Psoas muscle (tissue), 7 donors: ENCODE measurements at regions not wholly inside any gene's neighbourhood (a gene's known extent, or its start where the extent isn't known, plus 50 kb on each side); places are given as distances from the start of the nearest gene placed in this dataset.

ENCODE experiments used
- ATAC-seq, 4 donors: fragments of 200-7000 bp; cut with Tn5 transposase; one replicate each; pipeline ENCODE4 v1.9.1; 2020; ENCODE audit warnings: moderate library complexity in 3 of 4, mild to moderate bottlenecking in 2 of 4
- DNase-seq, 2 donors: peaks; one replicate each; pipeline ENCODE4 v3.0.0-alpha.2; 2020
- H3K27ac ChIP-seq: fragments of 200-600 bp; one replicate; pipeline ENCODE4 v1.8.0; 2022
- H3K27me3 ChIP-seq, 3 donors: fragments of 200-600 bp in 1 of 3; one replicate each; pipeline versions ENCODE4 v1.6.1 to v1.8.0; 2013 to 2022; ENCODE audit warnings: low read length in 2 of 3, mild to moderate bottlenecking in 2 of 3, moderate library complexity in 1 of 3; ENCODE audit not compliant: insufficient read depth in 3 of 3
- H3K36me3 ChIP-seq, 2 donors: fragments of 200-600 bp in 1 of 2; one replicate each; pipeline versions ENCODE4 v1.6.1 to v1.8.0; 2013 to 2022; ENCODE audit warnings: low read depth in 1 of 2, mild to moderate bottlenecking in 1 of 2, moderate library complexity in 1 of 2; ENCODE audit not compliant: insufficient read depth in 1 of 2
- H3K4me1 ChIP-seq: fragments of 200-600 bp; one replicate; pipeline ENCODE4 v1.8.0; 2022
- H3K4me3 ChIP-seq: fragments of 200-600 bp; one replicate; pipeline ENCODE4 v1.8.0; 2022; ENCODE audit warnings: mild to moderate bottlenecking
- H3K9me3 ChIP-seq: fragments of 200-600 bp; one replicate; pipeline ENCODE4 v1.8.0; 2022
- WGBS, 3 donors: extraction: QIAGEN DNeasy Blood & Tissue Kit; methylation state at CpG; one replicate each; pipeline versions ENCODE4 v1.1.6 to v1.1.7; 2013; 5-methylcytosine and 5-hydroxymethylcytosine counted together
- intact Hi-C, 2 donors: fragments of 100-400 bp; cut with DNase I; formaldehyde crosslinking; loops; one replicate each; pipeline versions ENCODE4 v1.11.0 to v1.14.2; 2022
- TF ChIP-seq, protein P1 (sequence below): fragments of 200-600 bp; IDR thresholded peaks from one replicate; pipeline ENCODE4 v1.8.0; 2022; ENCODE audit warnings: antibody characterized with exemption
- donor health status: healthy with polysubstance abuse.
- donor health status: DM: no; HTN: no; CAD: no; lungs with moderate emphysema.
- donor health status: Bipolar disorder and iron deficiency.
- donor health status: healthy.
- donor health status: DM: yes; HTN: yes; CAD: no.
- donor health status: DM: no; HTN: no; CAD: no.
- donor health status: DM: yes; HTN: yes; CAD: no.

- Histone ChIP-seq H3K27me3 (peaks cover 0 to 9% (median 0%) of the 10 kb centered on the region in 3 donors), H3K27ac (no peak overlapping the region), H3K36me3 (no peaks in the 10 kb centered on the region), H3K9me3 (no peaks in the 10 kb centered on the region), H3K4me3 (no peak overlapping the region), H3K4me1 (no peaks in the 10 kb centered on the region)
- ATAC-seq (no peak), DNase-seq (no peak)
- WGBS, 3 donors, result 81 to 89% (median 84%) methylated on average over 3 of the region's 3 CpGs
- TF ChIP-seq, protein P1, sequence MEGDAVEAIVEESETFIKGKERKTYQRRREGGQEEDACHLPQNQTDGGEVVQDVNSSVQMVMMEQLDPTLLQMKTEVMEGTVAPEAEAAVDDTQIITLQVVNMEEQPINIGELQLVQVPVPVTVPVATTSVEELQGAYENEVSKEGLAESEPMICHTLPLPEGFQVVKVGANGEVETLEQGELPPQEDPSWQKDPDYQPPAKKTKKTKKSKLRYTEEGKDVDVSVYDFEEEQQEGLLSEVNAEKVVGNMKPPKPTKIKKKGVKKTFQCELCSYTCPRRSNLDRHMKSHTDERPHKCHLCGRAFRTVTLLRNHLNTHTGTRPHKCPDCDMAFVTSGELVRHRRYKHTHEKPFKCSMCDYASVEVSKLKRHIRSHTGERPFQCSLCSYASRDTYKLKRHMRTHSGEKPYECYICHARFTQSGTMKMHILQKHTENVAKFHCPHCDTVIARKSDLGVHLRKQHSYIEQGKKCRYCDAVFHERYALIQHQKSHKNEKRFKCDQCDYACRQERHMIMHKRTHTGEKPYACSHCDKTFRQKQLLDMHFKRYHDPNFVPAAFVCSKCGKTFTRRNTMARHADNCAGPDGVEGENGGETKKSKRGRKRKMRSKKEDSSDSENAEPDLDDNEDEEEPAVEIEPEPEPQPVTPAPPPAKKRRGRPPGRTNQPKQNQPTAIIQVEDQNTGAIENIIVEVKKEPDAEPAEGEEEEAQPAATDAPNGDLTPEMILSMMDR, result no peak
- intact Hi-C loops, result no loop called here
Measured at GRCh38 chr5:133756036-133756435, 143.7 kb upstream of the FSTL4 start.

GRCh38 chr5:133754575-133755169 lies 142.3 kb upstream of the FSTL4 start:
- no peaks in the 10 kb centered on the region for H3K36me3 ChIP-seq
- no peaks in the 10 kb centered on the region for H3K4me1 ChIP-seq
- ATAC-seq (peak; percentile 79 to 90 (median 80)), DNase-seq (no peak)
- intact Hi-C loops, result loop anchor here (2.0 kb wide), 1 partner anchor 114 kb away; no protein-coding TSS in a partner anchor
- no peaks in the 10 kb centered on the region for H3K9me3 ChIP-seq
- H3K4me3 ChIP-seq, result no peak overlapping the region
- H3K27me3 ChIP-seq, result peaks cover 0 to 9% (median 0%) of the 10 kb centered on the region in 3 donors
- WGBS, 3 donors, result 27 to 33% (median 32%) methylated on average over 5 of the region's 5 CpGs
- TF ChIP-seq, protein P1, result peak; percentile 59
- H3K27ac ChIP-seq, result no peak overlapping the region

DNA sequence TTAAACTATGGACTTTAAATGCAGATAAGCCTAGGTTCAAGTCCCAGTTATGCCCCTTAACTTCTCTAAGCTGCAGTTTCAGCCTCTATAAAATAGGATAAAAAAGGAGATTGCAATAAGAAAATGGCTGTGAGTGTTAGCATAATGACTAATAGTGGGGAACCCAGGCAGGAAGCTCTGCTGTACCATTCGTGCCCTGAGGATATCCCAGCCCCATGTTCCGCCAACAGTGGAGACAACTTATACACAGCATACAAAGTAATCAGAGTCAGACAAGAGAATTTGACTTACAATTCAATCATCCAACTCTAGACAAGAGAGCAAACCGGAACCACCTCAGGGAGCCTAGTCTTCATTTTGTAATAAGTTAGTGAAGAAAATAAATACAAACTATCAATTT lies 141.5 kb upstream of the FSTL4 start:
- Histone ChIP-seq H3K36me3 (no peaks in the 10 kb centered on the region), H3K27me3 (peaks cover 0 to 9% (median 0%) of the 10 kb centered on the region in 3 donors), H3K4me3 (no peak overlapping the region), H3K27ac (no peak overlapping the region), H3K4me1 (no peaks in the 10 kb centered on the region), H3K9me3 (no peaks in the 10 kb centered on the region)
- WGBS, 3 donors, result 69 to 97% (median 86%) methylated on average over 3 of the region's 3 CpGs
- no peak for ATAC-seq
- TF ChIP-seq, protein P1, result no peak
- DNase-seq, result no peak
- intact Hi-C loops, result loop anchor here (2.0 kb wide), 1 partner anchor 115 kb away; no protein-coding TSS in a partner anchor

GRCh38 chr5:133751846-133752245 lies 139.5 kb upstream of the FSTL4 start:
- TF ChIP-seq, protein P1, result no peak
- Histone ChIP-seq H3K27ac (no peak overlapping the region), H3K4me3 (no peak overlapping the region), H3K27me3 (peaks cover 0 to 9% (median 0%) of the 10 kb centered on the region in 3 donors), H3K4me1 (no peaks in the 10 kb centered on the region), H3K36me3 (no peaks in the 10 kb centered on the region), H3K9me3 (no peaks in the 10 kb centered on the region)
- ATAC-seq (no peak), DNase-seq (no peak)
- intact Hi-C loops, result no loop called here
- 81 to 88% (median 84%) methylated on average over 5 of the region's 5 CpGs for WGBS, 3 donors

GRCh38 chr5:133751421-133751820 lies 139.1 kb upstream of the FSTL4 start:
- H3K36me3 ChIP-seq, result no peaks in the 10 kb centered on the region
- WGBS, 3 donors, result 82 to 92% (median 92%) methylated on average over 7 of the region's 7 CpGs
- TF ChIP-seq, protein P1, result no peak

More at GRCh38 chr5:133751421-133751820, 139.1 kb upstream of the FSTL4 start:
- Histone ChIP-seq H3K9me3 (no peaks in the 10 kb centered on the region), H3K27me3 (peaks cover 0 to 8% (median 0%) of the 10 kb centered on the region in 3 donors), H3K27ac (no peak overlapping the region), H3K4me3 (no peak overlapping the region), H3K4me1 (no peaks in the 10 kb centered on the region)
- intact Hi-C loops, result no loop called here
- ATAC-seq (no peak), DNase-seq (no peak)
